Left ventricle myocardium superior (tissue), 1 donor: ENCODE measurements at regions not wholly inside any gene's neighbourhood (a gene's known extent, or its start where the extent isn't known, plus 50 kb on each side); places are given as distances from the start of the nearest gene placed in this dataset.

ENCODE experiments used
- ATAC-seq: fragments of 200-7000 bp; cut with Tn5 transposase; one replicate; pipeline ENCODE4 v1.9.1; 2020; ENCODE audit warnings: mild to moderate bottlenecking, moderate library complexity
- DNase-seq: peaks from one replicate; pipeline ENCODE4 v3.0.0-alpha.2; 2020
- intact Hi-C: fragments of 100-400 bp; cut with micrococcal nuclease; formaldehyde crosslinking; loops from one replicate; pipeline ENCODE4 v1.11.0; 2022
- donor health status: DM: no; HTN: yes; CAD: no; lungs with severe emphysema.

GRCh38 chr1:111556325-111557037 lies 53.0 kb upstream of the ADORA3 start:
- intact Hi-C loops: no loop called here
- ATAC-seq (no peak), DNase-seq (no peak)

- intact Hi-C loops: no loop called here
- DNase-seq (no peak), ATAC-seq (peak; percentile 24)
These were observed 56.4 kb upstream of the ADORA3 start for GRCh38 chr1:111559736-111560279.

- intact Hi-C loops: no loop called here
- DNase-seq: no peak
- ATAC-seq: peak; percentile 84
These were observed 57.9 kb upstream of the ADORA3 start for GRCh38 chr1:111561328-111561727.

GRCh38 chr1:111563619-111564018 lies 56.0 kb upstream of the RAP1A start:
- ATAC-seq (no peak), DNase-seq (no peak)
- intact Hi-C loops: no loop called here

- DNase-seq: no peak
- peak; percentile 60 for ATAC-seq
- intact Hi-C loops: no loop called here
These were observed 54.5 kb upstream of the RAP1A start for GRCh38 chr1:111565079-111565478.

GRCh38 chr1:111565968-111566367 lies 53.6 kb upstream of the RAP1A start:
- intact Hi-C loops: no loop called here
- ATAC-seq: no peak
- DNase-seq: no peak

- no peak for ATAC-seq
- no peak for DNase-seq
- intact Hi-C loops: no loop called here
These were observed 51.4 kb upstream of the RAP1A start for GRCh38 chr1:111568160-111568647.
